HepG2 (cell line): ENCODE measurements at regions not wholly inside any gene's neighbourhood (a gene's known extent, or its start where the extent isn't known, plus 50 kb on each side); places are given as distances from the start of the nearest gene placed in this dataset.

Experiments used
- ATAC-seq: fragments of 200-7000 bp; cut with Tn5 transposase; 3 replicates; pipeline ENCODE4 v1.9.1; 2020; ENCODE audit warnings: mild to moderate bottlenecking, moderate library complexity
- BruUV-seq: library from RNA; stranded (reverse); fragments of 400-500 nt; replicated peaks from 2 replicates; lab custom pipeline; 2021; lab: Mats Ljungman, UMichigan
- CTCF ChIA-PET: fragments of 300-600 bp; formaldehyde crosslinking; extraction: SDS; loops from one replicate; lab custom pipeline; 2021; ENCODE audit warnings: low total read pairs, inconsistent platforms, low intra/inter-chr PET ratio; lab: Yijun Ruan, JAX
- POLR2A ChIA-PET: fragments of 350-600 bp; sonication (Branson Sonifier 250); formaldehyde crosslinking; loops from one replicate; lab custom pipeline; 2020; ENCODE audit warnings: antibody characterized with exemption, inconsistent platforms; lab: Yijun Ruan, JAX
- DNase-seq: peaks from one replicate; pipeline ENCODE4 v3.0.0-alpha.2; 2015; ENCODE audit warnings: low spot score
- FAIRE-seq: peaks from 3 replicates; lab custom pipeline; 2011; peaks lifted over from hg19 to GRCh38; lab: Jason Lieb, UNC
- H2AFZ ChIP-seq: one replicate; pipeline ENCODE4 v1.6.1; 2011; ENCODE audit warnings: low read length, inconsistent platforms
- H3K27ac ChIP-seq: fragments of 300-600 bp; 3 replicates; pipeline ENCODE4 v1.8.0; 2011; ENCODE audit warnings: mixed run types, mild to moderate bottlenecking, mixed read lengths, low read length, inconsistent platforms; ENCODE audit not compliant: insufficient read depth; ENCODE audit errors: extremely low read length
- H3K27me3 ChIP-seq, 2 experiments: fragments of 200-600 bp in 1 of 2; 2 replicates in 1 of 2; 3 replicates in 1 of 2; pipeline versions ENCODE4 v1.6.0 to v1.8.0; 2011; ENCODE audit warnings: low read length in 2 of 2, mild to moderate bottlenecking in 2 of 2, moderate library complexity in 2 of 2, inconsistent platforms in 1 of 2; ENCODE audit not compliant: insufficient read depth in 2 of 2, control insufficient read depth in 1 of 2
- H3K36me3 ChIP-seq, 2 experiments: fragments of 200-600 bp in 1 of 2; replicated peaks in 1 of 2; 2 replicates in 1 of 2; 3 replicates in 1 of 2; pipeline versions ENCODE4 v1.5.1 to v1.8.0; 2011; ENCODE audit warnings: low read length in 2 of 2, inconsistent platforms in 1 of 2; ENCODE audit not compliant: insufficient read depth in 2 of 2, control insufficient read depth in 1 of 2
- H3K4me1 ChIP-seq: 2 replicates; pipeline ENCODE4 v1.5.1; 2012; ENCODE audit warnings: low read length, inconsistent platforms; ENCODE audit not compliant: insufficient read depth
- H3K4me2 ChIP-seq: 2 replicates; pipeline ENCODE4 v1.6.0; 2011; ENCODE audit warnings: low read depth, low read length, inconsistent platforms
- H3K4me3 ChIP-seq, 3 experiments: fragments of 200-600 bp in 1 of 3; sonication (generic), shearing (Covaris generic) in 1 of 3; replicated peaks in 1 of 3; 2 replicates each; pipeline ENCODE4 v1.5.1; 2011 to 2016; ENCODE audit warnings: low read length in 3 of 3, inconsistent platforms in 2 of 3, low read depth in 2 of 3, mild to moderate bottlenecking in 2 of 3, control low read depth in 1 of 3, mixed read lengths in 1 of 3; ENCODE audit not compliant: insufficient read depth in 1 of 3
- H3K79me2 ChIP-seq: one replicate; pipeline ENCODE4 v1.6.1; 2011; ENCODE audit warnings: low read length, inconsistent platforms; ENCODE audit not compliant: insufficient read depth
- H3K9ac ChIP-seq: 2 replicates; pipeline ENCODE4 v1.6.0; 2011; ENCODE audit warnings: mild to moderate bottlenecking, low read depth, low read length, inconsistent platforms; ENCODE audit not compliant: insufficient read depth
- H3K9me3 ChIP-seq: 2 replicates; pipeline ENCODE4 v1.5.1; 2012; ENCODE audit warnings: mild to moderate bottlenecking, low read length
- H4K20me1 ChIP-seq: 2 replicates; pipeline ENCODE4 v1.6.0; 2011; ENCODE audit warnings: inconsistent platforms, mild to moderate bottlenecking, low read length, moderate library complexity; ENCODE audit not compliant: insufficient read depth
- DR1 ChIP-seq: sonication (generic); formaldehyde crosslinking; IDR thresholded peaks from 2 replicates; pipeline ENCODE4 v1.8.0; 2021; ENCODE audit warnings: mild to moderate bottlenecking, missing genetic modification reagents, inconsistent platforms
- LRRFIP1 ChIP-seq: sonication (generic); formaldehyde crosslinking; conservative IDR thresholded peaks from 2 replicates; pipeline ENCODE4 v1.4.0; 2020; ENCODE audit warnings: missing genetic modification reagents
- MAFK ChIP-seq, 2 experiments: IDR thresholded peaks in 1 of 2; conservative IDR thresholded peaks in 1 of 2; 2 replicates each; pipeline ENCODE4 v1.6.1; 2011; ENCODE audit warnings: improper control_type of control experiment in 2 of 2, low read length in 2 of 2
- NCOA5 ChIP-seq: sonication (generic); formaldehyde crosslinking; IDR thresholded peaks from 2 replicates; pipeline ENCODE4 v1.4.0; 2020; ENCODE audit warnings: missing genetic modification reagents
- PATZ1 ChIP-seq: sonication (generic); formaldehyde crosslinking; IDR thresholded peaks from 2 replicates; pipeline ENCODE4 v1.4.0; 2020; ENCODE audit warnings: missing genetic modification reagents
- ZBTB43 ChIP-seq: sonication (generic); formaldehyde crosslinking; conservative IDR thresholded peaks from 2 replicates; pipeline ENCODE4 v1.4.0; 2020; ENCODE audit warnings: missing genetic modification reagents
- ZEB1 ChIP-seq: IDR thresholded peaks from 2 replicates; pipeline ENCODE4 v1.6.1; 2012; ENCODE audit warnings: mild to moderate bottlenecking, low read depth, inconsistent platforms; ENCODE audit not compliant: insufficient replicate concordance
- ZFP82 ChIP-seq: sonication (generic); formaldehyde crosslinking; IDR thresholded peaks from 2 replicates; pipeline ENCODE4 v1.5.1; 2020; ENCODE audit warnings: mild to moderate bottlenecking, missing genetic modification reagents, borderline replicate concordance
- ZHX1 ChIP-seq: sonication (generic); formaldehyde crosslinking; IDR thresholded peaks from 2 replicates; pipeline ENCODE4 v1.8.1; 2022; ENCODE audit warnings: low read depth, mild to moderate bottlenecking, missing genetic modification reagents
- ZNF101 ChIP-seq: sonication (generic); formaldehyde crosslinking; IDR thresholded peaks from 2 replicates; pipeline ENCODE4 v1.4.0; 2020; ENCODE audit warnings: mild to moderate bottlenecking, low read depth, missing genetic modification reagents, borderline replicate concordance
- ZNF180 ChIP-seq: sonication (generic); formaldehyde crosslinking; IDR thresholded peaks from 2 replicates; pipeline ENCODE4 v1.4.0; 2020; ENCODE audit warnings: low read depth, missing genetic modification reagents, borderline replicate concordance
- ZNF264 ChIP-seq: sonication (generic); formaldehyde crosslinking; IDR thresholded peaks from 2 replicates; pipeline ENCODE4 v1.4.0; 2020; ENCODE audit warnings: missing genetic modification reagents
- ZNF446 ChIP-seq: sonication (generic); formaldehyde crosslinking; IDR thresholded peaks from 2 replicates; pipeline ENCODE4 v1.5.0; 2020; ENCODE audit warnings: mild to moderate bottlenecking, missing genetic modification reagents
- ZNF569 ChIP-seq: sonication (generic); formaldehyde crosslinking; IDR thresholded peaks from 2 replicates; pipeline ENCODE4 v1.5.0; 2020; ENCODE audit warnings: mild to moderate bottlenecking, missing genetic modification reagents, moderate library complexity, borderline replicate concordance
- WGBS: methylation state at CpG from one replicate; pipeline ENCODE4 v1.1.6; 2017; ENCODE audit warnings: low lambda C conversion rate; 5-methylcytosine and 5-hydroxymethylcytosine counted together
- in situ Hi-C: cut with HindIII; loops from 2 replicates; pipeline ENCODE4 v1.10.0; 2017; ENCODE audit warnings: low pct_unique_long_range_greater_than_20kb; ENCODE audit not compliant: extremely low pct_ligation_motif_present
- intact Hi-C: fragments of 100-400 bp; cut with micrococcal nuclease; formaldehyde crosslinking; loops from one replicate; pipeline ENCODE4 v1.10.0; 2022; ENCODE audit not compliant: unreplicated experiment

GRCh38 chr15:85926834-85927233 is 132.1 kb upstream of the KLHL25 start (continued):
- TF ChIP-seq DR1 (CRISPR knock-in tag) (no peak), ZEB1 (no peak), MAFK (conservative IDR thresholded peaks at IDR 0.05 in 1 of 2, IDR thresholded peaks at IDR 0.05 in 1 of 2; ENCODE audit: low read length in 2 of 2) (no peak), ZHX1 (CRISPR knock-in tag) (no peak), ZFP82 (no peak)

GRCh38 chr15:85927931-85928537 is 133.3 kb upstream of the KLHL25 start:
- in situ Hi-C loops = no loop called here
- ATAC-seq = no peak
- TF ChIP-seq NCOA5 (CRISPR knock-in tag) = no peak
- no peak for TF ChIP-seq ZNF101
- no peak for TF ChIP-seq ZNF264 (CRISPR knock-in tag)
- TF ChIP-seq LRRFIP1 (CRISPR knock-in tag) = no peak
- no peak for TF ChIP-seq ZNF569 (CRISPR knock-in tag)
- TF ChIP-seq PATZ1 (CRISPR knock-in tag) = no peak
- no peak for TF ChIP-seq ZNF180 (CRISPR knock-in tag)
- TF ChIP-seq ZBTB43 (CRISPR knock-in tag) = no peak
- no peak for TF ChIP-seq ZNF446

More at GRCh38 chr15:85927931-85928537, 133.3 kb upstream of the KLHL25 start:
- BruUV-seq = no TSS peak
- Histone ChIP-seq H3K4me1 (no peaks in the 10 kb centered on the region), H3K4me2 (no peak overlapping the region), H3K27me3 (no peaks in the 10 kb centered on the region), H3K9ac (no peak overlapping the region), H3K4me3 (no peak overlapping the region), H3K27ac (no peak overlapping the region), H2AFZ (no peak overlapping the region), H3K79me2 (no peaks in the 10 kb centered on the region), H3K36me3 (no peaks in the 10 kb centered on the region), H4K20me1 (no peaks in the 10 kb centered on the region), H3K9me3 (no peaks in the 10 kb centered on the region)
- DNase-seq (no peak), FAIRE-seq (no peak)
- intact Hi-C loops = no loop called here
- POLR2A ChIA-PET = no interaction called here
- CTCF ChIA-PET = no interaction called here
- 0% methylated on average over 2 of the region's 2 CpGs for WGBS
